GM10847 (cell line): ENCODE measurements at regions not wholly inside any gene's neighbourhood (a gene's known extent, or its start where the extent isn't known, plus 50 kb on each side); places are given as distances from the start of the nearest gene placed in this dataset.

Source experiments
- POLR2A ChIP-seq: IDR thresholded peaks from 2 replicates; pipeline ENCODE4 v1.6.1; 2011; ENCODE audit not compliant: insufficient read length; ENCODE audit errors: extremely low read depth

- TF ChIP-seq POLR2A: no peak
Measured at GRCh38 chr10:78310481-78311080, 276.9 kb downstream of the RPS24 start.

GRCh38 chr10:78312197-78313047, 278.8 kb downstream of the RPS24 start:
- no peak for TF ChIP-seq POLR2A

GRCh38 chr10:78313048-78313381, 279.4 kb downstream of the RPS24 start:
- no peak for TF ChIP-seq POLR2A

GRCh38 chr10:78313636-78314035, 280.0 kb downstream of the RPS24 start:
- TF ChIP-seq POLR2A: no peak

GRCh38 chr10:78314651-78315050, 281.0 kb downstream of the RPS24 start:
- TF ChIP-seq POLR2A: no peak

- no peak for TF ChIP-seq POLR2A
Measured at GRCh38 chr10:78316451-78316931, 282.8 kb downstream of the RPS24 start.

- no peak for TF ChIP-seq POLR2A
Measured at GRCh38 chr10:78318305-78318704, 284.6 kb downstream of the RPS24 start.

GRCh38 chr10:78319371-78319770, 285.7 kb downstream of the RPS24 start:
- no peak for TF ChIP-seq POLR2A

- no peak for TF ChIP-seq POLR2A
Measured at GRCh38 chr10:78319841-78320240, 286.2 kb downstream of the RPS24 start.

- no peak for TF ChIP-seq POLR2A
Measured at GRCh38 chr10:78320506-78320905, 286.8 kb downstream of the RPS24 start.

- no peak for TF ChIP-seq POLR2A
Measured at GRCh38 chr10:78321000-78321399, 287.3 kb downstream of the RPS24 start.

GRCh38 chr10:78321500-78321899, 287.8 kb downstream of the RPS24 start:
- TF ChIP-seq POLR2A: no peak

GRCh38 chr10:78326372-78326771, 292.7 kb downstream of the RPS24 start:
- no peak for TF ChIP-seq POLR2A

GRCh38 chr10:78327778-78328591, 294.3 kb downstream of the RPS24 start:
- no peak for TF ChIP-seq POLR2A

- no peak for TF ChIP-seq POLR2A
Measured at GRCh38 chr10:78328592-78329404, 295.1 kb downstream of the RPS24 start.
